ENCODE measurements at regions not wholly inside any gene's neighbourhood (a gene's known extent, or its start where the extent isn't known, plus 50 kb on each side); places are given as distances from the start of the nearest gene placed in this dataset.
"Not testable (repeated sequence)": the region's sequence is repeated elsewhere in the genome, so short reads cannot be mapped to it uniquely, and the experiment has no call there.

- no peak for DNase-seq (ENCODE audit: low spot score)
Measured at GRCh38 chr15:24835301-24835700, 119.5 kb upstream of the SNRPN start.

- DNase-seq (ENCODE audit: low spot score) = no peak
Measured at GRCh38 chr15:24848050-24848449, 106.7 kb upstream of the SNRPN start.

- no peak for DNase-seq (ENCODE audit: low spot score)
Measured at GRCh38 chr15:24856397-24857390, 98.1 kb upstream of the SNRPN start.

DNA sequence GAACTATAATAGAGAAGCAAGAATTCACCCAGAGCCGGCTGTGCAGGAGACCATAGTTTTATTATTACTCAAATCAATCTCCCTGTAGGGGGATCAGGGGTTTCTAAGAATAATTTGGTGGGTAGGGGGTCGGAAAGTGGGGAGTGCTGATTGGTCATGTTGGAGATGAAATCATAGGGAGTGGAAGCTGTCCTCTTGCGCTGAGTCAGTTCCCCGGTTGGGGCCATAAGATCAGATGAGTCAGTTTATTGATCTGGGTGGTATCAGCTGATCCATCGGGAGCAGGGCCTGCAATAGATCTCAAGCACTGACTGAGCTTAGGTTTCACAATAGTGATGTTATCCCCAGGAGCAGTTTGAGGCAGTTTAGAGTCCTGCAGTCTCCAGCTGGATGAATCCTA is 97.0 kb upstream of the SNRPN start:
- DNase-seq (ENCODE audit: low spot score) = no peak

DNA sequence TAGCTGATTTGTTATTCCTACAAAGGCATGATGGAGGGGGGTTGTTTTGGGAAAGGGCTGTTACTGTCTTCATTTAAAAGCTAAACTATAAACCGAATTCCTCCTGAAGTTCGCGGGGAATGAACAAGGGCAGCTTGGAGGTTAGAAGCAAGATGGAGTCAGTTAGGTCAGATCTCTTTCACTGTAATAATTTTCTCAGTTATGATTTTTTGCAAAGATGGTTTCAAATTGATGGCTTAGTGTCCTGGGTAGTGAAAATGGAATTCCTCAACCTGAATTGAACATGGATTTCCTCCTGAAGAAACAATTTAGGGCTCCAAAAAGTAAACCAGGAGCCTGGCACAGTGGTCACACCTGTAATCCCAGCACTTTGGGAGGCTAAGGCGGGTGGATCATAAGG is 96.6 kb upstream of the SNRPN start:
- not testable (repeated sequence) for DNase-seq (ENCODE audit: low spot score)

- DNase-seq (ENCODE audit: low spot score) = no peak
Measured at GRCh38 chr15:24858737-24859601, 95.8 kb upstream of the SNRPN start.

DNA sequence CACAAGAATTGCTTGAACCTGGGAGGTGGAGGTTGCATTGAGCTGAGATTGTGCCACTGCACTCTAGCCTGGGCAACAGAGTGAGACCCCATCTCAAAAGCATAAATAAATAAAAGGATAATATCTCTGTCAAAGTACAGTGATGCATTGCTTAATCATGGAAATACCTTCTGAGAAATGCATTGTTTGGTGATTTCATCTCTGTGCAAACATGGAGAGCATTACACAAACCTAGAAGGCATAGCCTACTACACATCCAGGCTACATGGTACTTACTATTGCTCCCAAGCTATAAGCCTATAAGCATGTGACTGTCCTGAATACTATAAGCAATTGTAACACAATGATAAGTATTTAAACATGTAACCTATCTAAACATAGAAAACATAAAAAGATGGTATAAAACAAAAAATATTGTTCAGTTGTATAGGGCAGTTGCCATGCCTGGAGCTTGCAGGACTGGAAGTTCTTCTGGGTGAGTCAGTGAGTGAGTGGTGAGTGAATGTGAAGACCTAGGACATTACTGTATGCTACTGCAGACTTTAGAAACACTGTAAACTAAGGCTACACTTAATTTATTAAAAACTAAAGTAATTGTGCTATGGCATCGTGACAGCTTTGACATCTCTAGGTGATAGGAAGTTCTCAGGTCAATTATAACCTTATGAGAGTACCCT is 93.6 kb upstream of the SNRPN start:
- no peak for DNase-seq (ENCODE audit: low spot score)

DNA sequence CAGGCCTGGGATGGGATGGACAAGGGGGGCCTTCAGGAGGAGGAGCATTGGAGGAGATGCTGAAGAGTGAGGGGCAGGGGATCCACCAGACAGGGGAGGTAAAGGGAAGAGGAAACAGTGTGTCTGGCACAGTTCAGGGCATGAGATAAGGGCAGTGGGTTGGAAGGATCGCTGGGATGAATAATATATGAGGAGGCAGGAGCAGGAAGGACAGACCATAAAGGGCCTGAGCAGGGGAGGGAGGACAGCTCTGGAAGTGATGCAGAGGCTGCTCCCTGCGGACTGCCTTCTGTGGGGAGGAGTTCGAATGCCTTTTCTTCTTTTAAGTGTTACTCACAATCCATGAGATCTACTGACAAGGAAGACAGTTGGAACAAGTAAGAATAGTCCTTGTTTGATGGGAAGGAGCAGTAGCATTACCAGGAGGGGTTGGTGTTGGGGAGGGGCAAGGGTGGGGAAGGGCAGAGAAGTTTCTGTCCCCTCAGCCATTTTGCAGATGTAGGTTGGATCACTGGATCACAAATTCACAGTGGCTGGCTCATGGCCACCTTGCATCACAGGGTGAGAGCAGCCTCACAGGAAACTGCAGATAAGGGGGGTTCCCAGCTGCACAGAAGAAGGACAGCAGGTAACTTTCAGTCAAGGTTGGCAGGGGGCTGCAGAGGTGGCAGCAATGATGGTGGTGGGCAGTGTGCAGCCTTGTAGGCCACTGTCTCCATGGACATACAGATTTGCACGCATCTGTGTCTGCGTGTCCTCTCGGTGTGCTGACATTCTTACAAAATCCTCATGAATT is 91.9 kb upstream of the SNRPN start:
- no peak for DNase-seq (ENCODE audit: low spot score)

DNA sequence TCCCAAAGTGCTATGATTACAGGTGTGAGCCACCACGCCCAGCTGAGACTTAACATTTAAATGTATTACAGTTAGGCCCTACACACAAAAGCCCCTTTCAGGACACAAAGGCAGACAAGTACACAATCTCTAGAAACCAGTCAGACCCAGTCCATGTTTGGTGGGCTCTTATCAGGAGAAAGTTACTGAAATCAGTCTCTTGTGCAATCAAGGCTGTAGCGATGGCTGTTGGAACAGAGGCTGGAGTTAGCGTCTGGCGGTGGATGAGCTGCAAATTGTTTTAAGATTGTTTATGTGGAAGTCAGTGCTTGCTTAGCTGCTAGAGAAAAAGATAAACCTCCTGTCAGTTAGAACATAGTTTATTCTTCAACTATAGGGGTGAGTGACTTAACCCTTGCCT is 89.5 kb upstream of the SNRPN start:
- no peak for DNase-seq (ENCODE audit: low spot score)

DNA sequence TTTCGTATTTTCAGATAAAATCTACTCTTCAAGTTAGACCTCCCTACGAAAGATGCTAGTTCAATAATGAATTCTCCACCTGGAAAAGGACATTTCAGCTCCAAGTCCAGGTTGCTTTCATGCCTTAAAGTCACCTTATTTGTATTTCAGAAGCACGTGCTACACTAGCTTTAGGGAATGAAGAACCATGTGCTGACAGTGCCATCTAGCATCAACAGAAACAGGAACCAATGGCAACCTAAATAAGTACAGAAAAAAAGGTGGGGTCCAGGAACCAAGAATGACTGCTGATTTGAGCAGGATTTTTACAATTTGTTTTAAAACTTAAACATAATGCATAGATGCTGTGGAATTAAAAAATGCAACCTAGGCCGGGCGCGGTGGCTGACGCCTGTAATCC is 77.6 kb upstream of the SNRPN start:
- DNase-seq (ENCODE audit: low spot score) = no peak

DNA sequence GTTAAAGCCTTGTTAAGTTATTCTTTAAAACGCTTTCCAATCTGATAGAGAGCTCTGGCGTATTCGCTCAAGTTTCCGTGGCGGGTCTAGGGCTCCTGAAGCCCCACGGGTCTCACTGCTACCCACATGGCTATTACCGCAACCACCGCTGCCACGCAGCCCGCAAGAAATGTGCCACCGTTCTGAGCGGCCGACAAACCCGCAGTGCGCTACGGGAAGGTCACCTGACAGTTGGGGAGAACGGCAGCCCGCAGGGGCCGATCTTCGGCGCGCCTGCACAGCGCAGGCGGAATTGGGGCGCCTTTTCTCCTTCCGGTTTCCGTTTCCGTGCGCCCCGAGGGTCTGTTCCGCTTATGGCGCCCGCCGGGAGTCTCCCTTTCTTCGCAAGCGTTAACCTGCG is 76.6 kb upstream of the SNRPN start:
- no peak for DNase-seq (ENCODE audit: low spot score)

- DNase-seq (ENCODE audit: low spot score) = no peak
Measured at GRCh38 chr15:24879492-24879891, 75.3 kb upstream of the SNRPN start.

- no peak for DNase-seq (ENCODE audit: low spot score)
Measured at GRCh38 chr15:24880663-24881062, 74.1 kb upstream of the SNRPN start.

DNA sequence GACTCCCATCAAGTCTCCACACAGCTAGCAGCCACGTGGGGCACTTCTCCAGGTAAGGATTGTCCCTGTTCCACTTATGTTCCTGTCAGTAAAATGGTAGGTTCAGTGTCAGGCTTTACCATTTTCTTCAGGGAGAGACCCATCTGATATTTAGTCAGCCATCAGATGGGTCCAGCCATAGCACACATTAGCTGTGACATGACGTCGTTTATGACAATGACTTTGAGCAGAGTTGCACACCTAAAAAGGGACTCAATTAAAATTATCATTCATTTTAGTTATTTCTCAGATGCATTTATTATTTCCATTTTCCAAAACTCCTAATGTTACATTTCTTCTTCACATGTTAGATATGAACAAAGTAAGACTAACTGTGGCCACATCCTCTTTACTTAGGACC is 68.2 kb upstream of the SNRPN start:
- no peak for DNase-seq (ENCODE audit: low spot score)

- DNase-seq (ENCODE audit: low spot score) = no peak
Measured at GRCh38 chr15:24898715-24899272, 56.0 kb upstream of the SNRPN start.

GRCh38 chr15:24899367-24899766 is 55.4 kb upstream of the SNRPN start:
- no peak for DNase-seq (ENCODE audit: low spot score)

DNA sequence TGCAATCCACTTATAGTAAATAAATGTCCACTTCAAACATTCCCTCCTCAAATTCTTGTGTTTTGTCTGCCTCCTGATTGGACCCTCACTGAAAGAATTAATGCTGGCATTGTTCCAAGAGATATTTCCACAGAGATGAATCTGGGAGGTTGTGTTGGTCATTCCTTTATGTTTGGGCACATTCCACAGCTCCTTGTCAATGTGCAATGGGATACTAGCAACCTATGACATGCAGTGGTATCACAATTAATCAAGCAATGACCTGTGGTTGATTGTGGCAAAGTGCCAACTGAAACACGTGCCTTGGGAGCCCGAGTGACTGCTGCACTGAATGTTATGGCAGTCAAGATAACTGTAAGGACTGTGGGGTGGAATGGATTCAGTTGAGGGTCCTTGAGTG is 55.0 kb upstream of the SNRPN start:
- DNase-seq (ENCODE audit: low spot score) = no peak

- DNase-seq (ENCODE audit: low spot score) = no peak
Measured at GRCh38 chr15:24901409-24901808, 53.4 kb upstream of the SNRPN start.

All from CD4-positive, alpha-beta T cell treated with Interleukin-6 at 100 ng/mL for 8 hours (primary cell).